ENCODE measurements at regions not wholly inside any gene's neighbourhood (a gene's known extent, or its start where the extent isn't known, plus 50 kb on each side); places are given as distances from the start of the nearest gene placed in this dataset.

DNA sequence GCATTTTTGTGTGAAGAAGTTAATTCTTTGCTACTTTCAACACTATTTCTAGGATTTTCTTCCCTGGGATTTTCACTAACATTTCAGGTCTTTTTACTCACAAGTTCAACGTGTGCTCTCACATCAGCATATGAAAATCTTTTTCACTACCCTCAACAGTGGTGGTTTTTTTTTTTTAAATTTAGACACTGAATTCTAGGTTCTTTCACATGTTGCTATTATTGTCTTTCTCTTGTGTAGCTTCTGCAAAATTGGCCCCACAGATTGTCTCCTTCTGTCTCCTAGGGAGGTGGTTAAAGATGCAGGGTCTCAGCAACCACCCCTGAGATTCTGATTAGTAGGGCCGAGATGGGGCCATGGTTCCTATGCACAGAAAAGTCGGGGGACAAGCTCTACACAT lies 165.0 kb upstream of the GPR26 start:
- Mint-ChIP-seq H3K36me3 (no peaks in the 10 kb centered on the region), H3K27me3 (peaks cover 9 to 12% of the 10 kb centered on the region in 2 donors), H3K4me1 (no peaks in the 10 kb centered on the region), H3K9me3 (no peaks in the 10 kb centered on the region), H3K27ac (no peak overlapping the region), H3K4me3 (no peak overlapping the region)
- no peak for ATAC-seq (replicated peaks in 1 of 4)
- Histone ChIP-seq H3K27me3 (replicated peaks in 1 of 2; ENCODE audit: control insufficient read depth in 2 of 2, extremely low read depth in 1 of 2, insufficient read depth in 2 of 2, low read length in 1 of 2) (peaks cover 0 to 9% of the 10 kb centered on the region in 2 experiments), H3K4me3 (ENCODE audit: control insufficient read depth in 1 of 2, extremely low read depth in 1 of 2, low read length in 1 of 2) (no peak overlapping the region), H3K9me3 (no peaks in the 10 kb centered on the region), H3K27ac (ENCODE audit: low read length) (no peak overlapping the region), H3K4me1 (ENCODE audit: control insufficient read depth in 1 of 2, extremely low read depth in 1 of 2, insufficient read depth in 2 of 2, low read length in 2 of 2) (no peaks in the 10 kb centered on the region), H3K36me3 (ENCODE audit: control insufficient read depth in 2 of 2, extremely low read depth in 1 of 2, insufficient read depth in 1 of 2, low read length in 1 of 2) (no peaks in the 10 kb centered on the region)
- POLR2A ChIA-PET = no interaction called here
- WGBS (ENCODE audit: insufficient coverage) = 55% methylated on average over 2 of the region's 3 CpGs
- no peak for DNase-seq
- CTCF ChIA-PET = no interaction called here

DNA sequence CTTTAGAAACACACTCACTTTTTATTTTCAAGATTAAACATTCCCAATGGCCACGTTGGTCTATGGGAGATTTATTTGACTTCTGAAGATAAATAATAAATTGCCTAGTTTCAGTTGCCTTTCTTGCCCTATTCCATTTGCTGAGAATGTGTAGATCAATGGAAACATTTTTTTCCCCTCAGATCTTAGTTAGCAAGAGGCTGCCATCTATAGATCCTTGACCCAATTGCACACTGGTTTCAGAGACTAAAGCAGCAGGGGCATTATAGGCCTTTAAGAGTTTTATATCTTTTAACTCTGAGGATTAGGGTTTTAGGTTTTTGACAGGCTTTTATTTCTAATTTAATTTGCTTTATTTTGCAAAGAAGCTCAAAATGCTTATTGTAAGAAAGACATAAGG lies 163.2 kb upstream of the GPR26 start:
- CTCF ChIA-PET = no interaction called here
- no peak overlapping the region for H3K4me3 Mint-ChIP-seq
- H3K4me1 Mint-ChIP-seq = no peaks in the 10 kb centered on the region
- ATAC-seq (replicated peaks in 1 of 4) = no peak
- no peak for DNase-seq
- POLR2A ChIA-PET = no interaction called here
- Histone ChIP-seq H3K9me3 (no peaks in the 10 kb centered on the region), H3K27ac (ENCODE audit: low read length) (no peak overlapping the region), H3K4me1 (ENCODE audit: control insufficient read depth in 1 of 2, extremely low read depth in 1 of 2, insufficient read depth in 2 of 2, low read length in 2 of 2) (no peaks in the 10 kb centered on the region), H3K4me3 (ENCODE audit: control insufficient read depth in 1 of 2, extremely low read depth in 1 of 2, low read length in 1 of 2) (no peak overlapping the region), H3K27me3 (replicated peaks in 1 of 2; ENCODE audit: control insufficient read depth in 2 of 2, extremely low read depth in 1 of 2, insufficient read depth in 2 of 2, low read length in 1 of 2) (peaks cover 0 to 9% of the 10 kb centered on the region in 2 experiments), H3K36me3 (ENCODE audit: control insufficient read depth in 2 of 2, extremely low read depth in 1 of 2, insufficient read depth in 1 of 2, low read length in 1 of 2) (no peaks in the 10 kb centered on the region)
- H3K9me3 Mint-ChIP-seq = no peaks in the 10 kb centered on the region
- no peak overlapping the region for H3K27ac Mint-ChIP-seq
- H3K36me3 Mint-ChIP-seq = no peaks in the 10 kb centered on the region
- no CpG with 5 or more reads among the region's 1 CpG for WGBS (ENCODE audit: insufficient coverage)
- peaks cover 9 to 15% of the 10 kb centered on the region in 2 donors for H3K27me3 Mint-ChIP-seq

DNA sequence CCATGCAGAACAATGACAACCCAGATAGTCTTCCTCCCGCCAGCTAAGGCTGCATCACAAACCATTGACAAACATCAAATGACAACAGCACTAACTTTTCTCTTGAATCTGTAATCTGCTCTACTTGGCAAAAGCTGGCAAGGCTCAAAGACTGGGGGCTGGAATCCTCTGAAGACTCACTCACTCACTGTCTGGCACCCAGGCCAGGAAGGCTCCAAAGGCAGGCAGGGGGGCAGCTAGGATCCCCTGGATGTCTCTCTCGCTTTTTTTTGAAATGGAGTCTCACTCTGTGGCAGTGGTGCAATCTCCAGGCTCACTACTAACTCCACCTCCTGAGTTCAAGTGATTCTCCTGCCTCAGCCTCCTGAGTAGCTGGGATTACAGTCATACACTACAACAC lies 159.7 kb upstream of the GPR26 start:
- CTCF ChIA-PET = interaction anchor here in 1 of 2 donors (0.7 kb wide), 1 partner anchor 338 kb away, joined by 3 read pairs; no protein-coding TSS in a partner anchor
- no peak overlapping the region for H3K27ac Mint-ChIP-seq
- H3K36me3 Mint-ChIP-seq = no peaks in the 10 kb centered on the region
- no peak overlapping the region for H3K4me3 Mint-ChIP-seq
- POLR2A ChIA-PET = no interaction called here
- peaks cover 11 to 13% of the 10 kb centered on the region in 2 donors for H3K27me3 Mint-ChIP-seq
- WGBS (ENCODE audit: insufficient coverage) = 91% methylated on average over 1 of the region's 2 CpGs
- ATAC-seq (replicated peaks in 1 of 4) (no peak), DNase-seq (no peak)
- no peaks in the 10 kb centered on the region for H3K9me3 Mint-ChIP-seq
- no peaks in the 10 kb centered on the region for H3K4me1 Mint-ChIP-seq
- H3K4me1 ChIP-seq (ENCODE audit: control insufficient read depth in 1 of 2, extremely low read depth in 1 of 2, insufficient read depth in 2 of 2, low read length in 2 of 2) = no peaks in the 10 kb centered on the region
- H3K27ac ChIP-seq (ENCODE audit: low read length) = no peak overlapping the region
- peaks cover 0 to 5% of the 10 kb centered on the region in 2 experiments for H3K27me3 ChIP-seq (replicated peaks in 1 of 2; ENCODE audit: control insufficient read depth in 2 of 2, extremely low read depth in 1 of 2, insufficient read depth in 2 of 2, low read length in 1 of 2)
- H3K4me3 ChIP-seq (ENCODE audit: control insufficient read depth in 1 of 2, extremely low read depth in 1 of 2, low read length in 1 of 2) = no peak overlapping the region
- H3K36me3 ChIP-seq (ENCODE audit: control insufficient read depth in 2 of 2, extremely low read depth in 1 of 2, insufficient read depth in 1 of 2, low read length in 1 of 2) = no peaks in the 10 kb centered on the region
- H3K9me3 ChIP-seq = no peaks in the 10 kb centered on the region

DNA sequence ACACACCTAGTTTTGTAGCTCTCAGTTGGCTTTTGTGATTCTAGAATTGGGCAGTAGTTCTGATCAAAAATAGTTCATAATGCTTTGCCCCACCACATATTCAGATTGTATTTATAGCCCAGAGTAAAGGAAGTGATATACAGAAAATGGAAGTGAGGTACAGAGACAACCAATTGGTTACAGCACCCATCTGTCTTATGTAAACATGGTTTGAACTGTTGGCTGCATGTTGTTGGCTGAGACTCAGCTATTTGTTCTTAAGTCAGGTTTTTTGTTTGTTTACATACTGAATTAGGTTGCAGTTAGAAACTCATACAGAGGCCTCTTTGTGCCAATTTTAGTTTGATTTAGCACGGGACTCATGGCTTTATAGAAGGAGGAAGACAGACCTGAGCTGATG lies 158.9 kb upstream of the GPR26 start:
- Mint-ChIP-seq H3K36me3 (no peaks in the 10 kb centered on the region), H3K4me1 (no peaks in the 10 kb centered on the region), H3K27ac (no peak overlapping the region), H3K4me3 (no peak overlapping the region), H3K9me3 (no peaks in the 10 kb centered on the region), H3K27me3 (peaks cover 11 to 16% of the 10 kb centered on the region in 2 donors)
- Histone ChIP-seq H3K9me3 (no peaks in the 10 kb centered on the region), H3K27me3 (replicated peaks in 1 of 2; ENCODE audit: control insufficient read depth in 2 of 2, extremely low read depth in 1 of 2, insufficient read depth in 2 of 2, low read length in 1 of 2) (peaks cover 0 to 11% of the 10 kb centered on the region in 2 experiments), H3K27ac (ENCODE audit: low read length) (no peak overlapping the region), H3K4me3 (ENCODE audit: control insufficient read depth in 1 of 2, extremely low read depth in 1 of 2, low read length in 1 of 2) (no peak overlapping the region), H3K36me3 (ENCODE audit: control insufficient read depth in 2 of 2, extremely low read depth in 1 of 2, insufficient read depth in 1 of 2, low read length in 1 of 2) (no peaks in the 10 kb centered on the region), H3K4me1 (ENCODE audit: control insufficient read depth in 1 of 2, extremely low read depth in 1 of 2, insufficient read depth in 2 of 2, low read length in 2 of 2) (no peaks in the 10 kb centered on the region)
- ChIA-PET POLR2A (no interaction called here), CTCF (no interaction called here)
- no peak for DNase-seq
- no peak for ATAC-seq (replicated peaks in 1 of 4)
- no CpG with 5 or more reads among the region's 1 CpG for WGBS (ENCODE audit: insufficient coverage)

DNA sequence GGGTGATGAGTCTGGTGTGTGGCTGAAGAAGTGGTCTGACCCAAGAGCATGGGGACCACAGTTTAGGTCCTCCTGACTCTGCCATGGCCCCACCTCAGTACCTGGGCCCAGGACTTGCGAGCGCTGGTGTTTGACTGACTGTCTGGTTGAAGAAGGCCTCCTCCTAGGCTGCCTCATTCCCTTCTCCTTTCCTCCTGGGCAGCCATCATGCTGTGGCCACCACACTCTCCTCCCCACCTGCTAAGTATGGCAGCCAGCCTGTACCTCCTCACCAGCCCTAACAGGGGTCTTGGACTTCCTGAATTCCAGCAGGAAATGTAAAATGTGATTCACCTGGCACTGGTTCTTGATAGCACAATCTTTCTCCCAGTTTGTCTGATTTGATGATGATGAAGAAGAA lies 156.8 kb upstream of the GPR26 start:
- CTCF ChIA-PET = no interaction called here
- Histone ChIP-seq H3K27me3 (replicated peaks in 1 of 2; ENCODE audit: control insufficient read depth in 2 of 2, extremely low read depth in 1 of 2, insufficient read depth in 2 of 2, low read length in 1 of 2) (peaks cover 0 to 16% of the 10 kb centered on the region in 2 experiments), H3K4me1 (ENCODE audit: control insufficient read depth in 1 of 2, extremely low read depth in 1 of 2, insufficient read depth in 2 of 2, low read length in 2 of 2) (no peaks in the 10 kb centered on the region), H3K9me3 (no peaks in the 10 kb centered on the region), H3K36me3 (ENCODE audit: control insufficient read depth in 2 of 2, extremely low read depth in 1 of 2, insufficient read depth in 1 of 2, low read length in 1 of 2) (no peaks in the 10 kb centered on the region), H3K4me3 (ENCODE audit: control insufficient read depth in 1 of 2, extremely low read depth in 1 of 2, low read length in 1 of 2) (no peak overlapping the region), H3K27ac (ENCODE audit: low read length) (no peak overlapping the region)
- Mint-ChIP-seq H3K27me3 (peaks cover 11 to 14% of the 10 kb centered on the region in 2 donors), H3K9me3 (no peaks in the 10 kb centered on the region), H3K27ac (no peak overlapping the region), H3K4me1 (no peaks in the 10 kb centered on the region), H3K4me3 (no peak overlapping the region), H3K36me3 (no peaks in the 10 kb centered on the region)
- ATAC-seq (replicated peaks in 1 of 4) (no peak), DNase-seq (no peak)
- POLR2A ChIA-PET = no interaction called here
- WGBS (ENCODE audit: insufficient coverage) = no CpG with 5 or more reads among the region's 2 CpGs

DNA sequence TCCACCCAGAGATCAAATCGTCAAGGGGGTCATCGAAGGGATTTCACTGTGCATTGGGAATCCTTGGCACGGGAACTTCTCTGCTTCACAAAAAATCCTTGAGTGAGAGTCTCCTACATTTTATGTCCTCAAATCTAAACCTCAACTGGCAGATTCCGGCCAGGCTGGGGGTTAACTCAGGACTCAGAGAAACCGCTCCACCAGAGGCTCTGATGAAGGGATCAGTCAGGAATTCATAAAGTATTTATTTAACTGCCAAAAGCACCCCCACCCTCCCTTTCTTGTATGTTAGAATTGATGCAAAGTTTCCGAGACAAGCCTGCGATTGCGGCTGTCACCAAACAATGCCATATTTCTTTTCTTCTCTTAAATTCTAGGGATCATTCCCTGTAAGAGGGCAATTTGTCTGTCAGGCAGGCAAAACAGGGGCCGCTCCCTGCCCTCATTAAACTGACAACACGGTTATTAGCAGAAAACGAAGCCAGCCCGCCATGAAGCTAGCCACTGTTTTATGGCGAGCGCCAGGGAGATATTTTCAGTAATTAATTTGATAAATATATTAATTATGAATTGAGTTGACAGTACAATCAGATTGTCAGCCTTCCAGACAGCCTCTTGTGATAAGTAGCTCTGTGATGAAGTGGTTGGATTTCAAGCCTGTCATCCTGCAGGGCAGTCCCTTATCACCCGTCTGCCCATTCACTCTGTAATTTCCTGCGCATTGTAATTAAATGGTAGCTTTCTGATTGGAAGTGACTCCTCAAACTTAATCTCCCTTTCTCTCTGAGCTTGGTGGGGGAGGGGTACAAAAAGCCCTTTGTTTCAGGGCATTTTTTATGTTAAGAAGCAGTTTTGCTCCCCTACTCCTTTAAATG lies 153.0 kb upstream of the GPR26 start:
- Mint-ChIP-seq H3K9me3 (no peaks in the 10 kb centered on the region), H3K36me3 (no peaks in the 10 kb centered on the region), H3K27ac (no peak overlapping the region), H3K4me3 (no peak overlapping the region), H3K27me3 (peaks cover 12 to 16% of the 10 kb centered on the region in 2 donors), H3K4me1 (no peaks in the 10 kb centered on the region)
- Histone ChIP-seq H3K4me3 (ENCODE audit: control insufficient read depth in 1 of 2, extremely low read depth in 1 of 2, low read length in 1 of 2) (no peak overlapping the region), H3K4me1 (ENCODE audit: control insufficient read depth in 1 of 2, extremely low read depth in 1 of 2, insufficient read depth in 2 of 2, low read length in 2 of 2) (no peaks in the 10 kb centered on the region), H3K9me3 (no peaks in the 10 kb centered on the region), H3K36me3 (ENCODE audit: control insufficient read depth in 2 of 2, extremely low read depth in 1 of 2, insufficient read depth in 1 of 2, low read length in 1 of 2) (no peaks in the 10 kb centered on the region), H3K27ac (ENCODE audit: low read length) (no peak overlapping the region), H3K27me3 (replicated peaks in 1 of 2; ENCODE audit: control insufficient read depth in 2 of 2, extremely low read depth in 1 of 2, insufficient read depth in 2 of 2, low read length in 1 of 2) (peaks cover 0 to 20% of the 10 kb centered on the region in 2 experiments)
- POLR2A ChIA-PET = no interaction called here
- CTCF ChIA-PET = no interaction called here
- ATAC-seq (replicated peaks in 1 of 4) (no peak), DNase-seq (no peak)
- WGBS (ENCODE audit: insufficient coverage) = 94% methylated on average over 3 of the region's 16 CpGs

Measured in T-cell (primary cell).